ENCODE measurements at regions not wholly inside any gene's neighbourhood (a gene's known extent, or its start where the extent isn't known, plus 50 kb on each side); places are given as distances from the start of the nearest gene placed in this dataset.

DNA sequence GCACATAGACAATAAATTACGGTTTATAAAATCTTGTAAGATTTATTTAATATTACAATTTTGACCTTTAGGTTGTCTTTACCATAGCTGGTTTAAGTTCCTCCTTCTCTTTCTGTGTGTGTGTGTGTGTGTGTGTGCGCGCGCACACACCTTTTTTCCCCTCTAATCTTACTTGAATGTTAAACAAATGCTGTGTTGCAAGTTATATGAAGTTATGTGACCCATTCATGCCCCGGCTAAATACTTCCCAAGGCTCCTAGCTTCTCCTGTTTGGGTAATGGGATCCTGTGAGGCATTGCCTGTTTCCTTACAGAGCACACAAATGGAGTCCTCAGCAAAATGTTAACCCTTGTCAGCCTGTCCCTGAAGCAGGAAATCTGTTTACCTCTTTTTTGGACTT, 125.6 kb upstream of the ZNF608 start:
- H3K27me3 ChIP-seq (ENCODE audit: low read depth) = no peaks in the 10 kb centered on the region
- DNase-seq (no peak), ATAC-seq (no peak)
- H3K4me1 ChIP-seq = peaks cover 45% of the 10 kb centered on the region
- H3K9me3 ChIP-seq = no peaks in the 10 kb centered on the region
- no peak overlapping the region for H3K4me3 ChIP-seq
- TF ChIP-seq, protein P1, sequence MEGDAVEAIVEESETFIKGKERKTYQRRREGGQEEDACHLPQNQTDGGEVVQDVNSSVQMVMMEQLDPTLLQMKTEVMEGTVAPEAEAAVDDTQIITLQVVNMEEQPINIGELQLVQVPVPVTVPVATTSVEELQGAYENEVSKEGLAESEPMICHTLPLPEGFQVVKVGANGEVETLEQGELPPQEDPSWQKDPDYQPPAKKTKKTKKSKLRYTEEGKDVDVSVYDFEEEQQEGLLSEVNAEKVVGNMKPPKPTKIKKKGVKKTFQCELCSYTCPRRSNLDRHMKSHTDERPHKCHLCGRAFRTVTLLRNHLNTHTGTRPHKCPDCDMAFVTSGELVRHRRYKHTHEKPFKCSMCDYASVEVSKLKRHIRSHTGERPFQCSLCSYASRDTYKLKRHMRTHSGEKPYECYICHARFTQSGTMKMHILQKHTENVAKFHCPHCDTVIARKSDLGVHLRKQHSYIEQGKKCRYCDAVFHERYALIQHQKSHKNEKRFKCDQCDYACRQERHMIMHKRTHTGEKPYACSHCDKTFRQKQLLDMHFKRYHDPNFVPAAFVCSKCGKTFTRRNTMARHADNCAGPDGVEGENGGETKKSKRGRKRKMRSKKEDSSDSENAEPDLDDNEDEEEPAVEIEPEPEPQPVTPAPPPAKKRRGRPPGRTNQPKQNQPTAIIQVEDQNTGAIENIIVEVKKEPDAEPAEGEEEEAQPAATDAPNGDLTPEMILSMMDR (IDR thresholded peaks at IDR 0.05) = no peak
- intact Hi-C loops (cut with DNase I) = no loop called here
- H3K27ac ChIP-seq = no peak overlapping the region
- H3K36me3 ChIP-seq = no peaks in the 10 kb centered on the region

DNA sequence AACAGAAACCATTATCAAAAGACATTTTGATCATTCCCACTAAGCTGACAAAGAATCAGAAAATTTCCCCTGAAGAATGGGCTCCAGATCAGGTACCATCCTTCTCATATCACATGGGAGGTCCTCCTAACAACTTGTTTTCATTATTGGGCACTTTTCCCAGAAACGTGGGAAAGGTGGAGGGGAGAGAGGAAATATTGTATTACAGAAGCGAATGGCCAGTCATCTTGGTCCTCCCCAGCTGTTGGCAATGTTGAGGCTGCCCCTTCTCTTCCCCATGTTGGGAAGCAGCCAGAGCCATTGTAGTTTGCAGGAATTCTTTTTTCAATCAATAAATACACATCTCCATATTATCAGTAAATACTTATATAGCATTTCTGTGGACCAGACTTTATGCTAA, 126.2 kb upstream of the ZNF608 start:
- Histone ChIP-seq H3K36me3 (no peaks in the 10 kb centered on the region), H3K27me3 (ENCODE audit: low read depth) (no peaks in the 10 kb centered on the region), H3K4me1 (peaks cover 40% of the 10 kb centered on the region), H3K4me3 (no peak overlapping the region), H3K27ac (no peak overlapping the region), H3K9me3 (no peaks in the 10 kb centered on the region)
- intact Hi-C loops (cut with DNase I) = no loop called here
- ATAC-seq (no peak), DNase-seq (no peak)
- TF ChIP-seq, protein P1 (IDR thresholded peaks at IDR 0.05) = no peak

DNA sequence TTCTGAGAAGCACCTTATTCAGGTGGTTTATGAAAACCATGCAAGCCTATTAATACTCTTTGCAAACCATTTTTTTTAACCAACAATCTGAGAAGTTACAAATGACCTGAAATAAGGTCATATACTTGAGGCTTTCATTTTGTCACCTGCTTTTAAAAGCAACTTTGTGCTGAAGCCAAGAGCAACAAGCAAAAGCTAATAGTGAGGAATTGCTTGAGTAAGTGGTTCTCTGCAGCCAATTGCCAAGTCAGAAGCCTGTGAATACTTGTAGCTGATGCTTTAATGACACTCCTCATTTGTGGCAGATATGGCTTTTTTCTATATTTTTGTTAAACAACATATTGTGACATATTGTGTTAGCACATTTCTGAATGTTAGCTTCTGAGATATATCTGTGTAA, 126.7 kb upstream of the ZNF608 start:
- intact Hi-C loops (cut with DNase I) = no loop called here
- DNase-seq = no peak
- H3K9me3 ChIP-seq = no peaks in the 10 kb centered on the region
- no peak overlapping the region for H3K27ac ChIP-seq
- no peaks in the 10 kb centered on the region for H3K27me3 ChIP-seq (ENCODE audit: low read depth)
- no peak overlapping the region for H3K4me3 ChIP-seq
- H3K36me3 ChIP-seq = no peaks in the 10 kb centered on the region
- no peak for ATAC-seq
- peaks cover 34% of the 10 kb centered on the region for H3K4me1 ChIP-seq
- TF ChIP-seq, protein P1 (IDR thresholded peaks at IDR 0.05) = no peak

DNA sequence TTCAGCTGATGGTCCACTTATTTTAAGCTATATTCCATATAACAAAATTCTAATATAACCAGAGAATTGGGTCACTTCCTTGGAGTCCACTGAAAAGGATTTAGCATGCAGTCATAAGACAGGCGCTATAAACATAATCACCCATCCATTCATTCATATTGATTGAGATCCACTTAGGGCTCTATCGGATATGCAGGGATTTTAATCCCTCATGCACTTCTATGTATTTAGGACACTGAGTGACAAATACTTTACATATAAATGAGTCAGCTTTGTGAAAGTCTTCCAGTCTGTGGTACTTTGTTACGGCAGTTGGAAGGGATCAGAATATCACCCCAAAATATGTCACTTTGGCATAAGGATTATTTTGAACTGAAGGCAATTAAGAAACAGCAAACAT, 127.3 kb upstream of the ZNF608 start:
- H3K27ac ChIP-seq = no peak overlapping the region

DNA sequence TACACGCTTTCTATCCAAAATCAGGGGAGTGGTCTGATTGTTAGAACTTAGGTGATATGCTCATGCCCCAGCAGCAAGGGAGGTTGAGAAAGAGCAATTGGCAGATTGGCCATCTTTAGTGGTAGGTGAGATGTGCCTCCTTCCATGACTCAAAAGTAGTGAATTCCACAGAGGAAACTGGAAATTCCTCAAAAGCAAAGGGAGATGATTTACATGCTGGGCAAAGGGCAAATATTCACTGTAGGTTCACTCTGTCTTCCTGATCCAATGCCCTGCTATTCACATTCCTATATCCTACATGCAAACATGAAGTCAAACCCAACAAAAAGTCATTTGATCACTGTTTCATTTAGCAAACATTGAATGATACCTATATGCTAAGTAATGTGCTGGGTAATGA, 130.1 kb upstream of the ZNF608 start:
- Histone ChIP-seq H3K4me1 (peaks cover 2% of the 10 kb centered on the region), H3K36me3 (no peaks in the 10 kb centered on the region), H3K4me3 (no peak overlapping the region), H3K27me3 (ENCODE audit: low read depth) (no peaks in the 10 kb centered on the region), H3K9me3 (no peaks in the 10 kb centered on the region), H3K27ac (no peak overlapping the region)
- DNase-seq (no peak), ATAC-seq (no peak)
- intact Hi-C loops (cut with DNase I) = no loop called here
- TF ChIP-seq, protein P1 (IDR thresholded peaks at IDR 0.05) = no peak

More for the DNA sequence above, 127.3 kb upstream of the ZNF608 start:
- H3K4me3 ChIP-seq = no peak overlapping the region
- H3K27me3 ChIP-seq (ENCODE audit: low read depth) = no peaks in the 10 kb centered on the region
- H3K4me1 ChIP-seq = peaks cover 29% of the 10 kb centered on the region
- intact Hi-C loops (cut with DNase I) = no loop called here
- DNase-seq (no peak), ATAC-seq (no peak)
- no peaks in the 10 kb centered on the region for H3K9me3 ChIP-seq
- H3K36me3 ChIP-seq = no peaks in the 10 kb centered on the region
- TF ChIP-seq, protein P1 (IDR thresholded peaks at IDR 0.05) = no peak

DNA sequence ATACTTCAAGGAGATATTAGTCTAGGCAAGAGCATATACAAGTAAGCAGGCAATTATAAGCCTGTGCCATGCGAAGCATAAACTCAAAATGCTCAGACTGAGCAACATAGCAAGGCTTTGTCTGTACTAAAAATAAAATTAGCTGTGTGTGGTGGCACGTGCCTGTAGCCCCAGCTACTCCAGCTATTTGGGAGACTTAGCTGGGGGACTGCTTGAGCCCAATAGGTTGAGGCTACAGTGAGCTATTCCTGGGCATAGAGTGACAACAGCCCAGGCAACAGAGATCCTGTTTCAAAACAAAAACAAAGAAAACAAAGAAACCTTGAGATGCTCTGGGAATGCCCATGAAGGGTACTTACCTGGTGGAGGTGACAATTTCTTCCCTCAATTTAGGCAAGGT, 130.5 kb upstream of the ZNF608 start:
- no peak for ATAC-seq
- TF ChIP-seq, protein P1 (IDR thresholded peaks at IDR 0.05) = no peak
- no peak for DNase-seq
- no peak overlapping the region for H3K27ac ChIP-seq
- H3K36me3 ChIP-seq = no peaks in the 10 kb centered on the region
- intact Hi-C loops (cut with DNase I) = no loop called here
- no peaks in the 10 kb centered on the region for H3K9me3 ChIP-seq
- no peaks in the 10 kb centered on the region for H3K27me3 ChIP-seq (ENCODE audit: low read depth)
- no peaks in the 10 kb centered on the region for H3K4me1 ChIP-seq
- H3K4me3 ChIP-seq = no peak overlapping the region
